HepG2 (cell line): ENCODE measurements at regions not wholly inside any gene's neighbourhood (a gene's known extent, or its start where the extent isn't known, plus 50 kb on each side); places are given as distances from the start of the nearest gene placed in this dataset.

ENCODE experiments used
- ATAC-seq: fragments of 200-7000 bp; cut with Tn5 transposase; 3 replicates; pipeline ENCODE4 v1.9.1; 2020; ENCODE audit warnings: mild to moderate bottlenecking, moderate library complexity
- BruUV-seq: library from RNA; stranded (reverse); fragments of 400-500 nt; replicated peaks from 2 replicates; lab custom pipeline; 2021; lab: Mats Ljungman, UMichigan
- CTCF ChIA-PET: fragments of 300-600 bp; formaldehyde crosslinking; extraction: SDS; loops from one replicate; lab custom pipeline; 2021; ENCODE audit warnings: low total read pairs, inconsistent platforms, low intra/inter-chr PET ratio; lab: Yijun Ruan, JAX
- POLR2A ChIA-PET: fragments of 350-600 bp; sonication (Branson Sonifier 250); formaldehyde crosslinking; loops from one replicate; lab custom pipeline; 2020; ENCODE audit warnings: antibody characterized with exemption, inconsistent platforms; lab: Yijun Ruan, JAX
- DNase-seq: peaks from one replicate; pipeline ENCODE4 v3.0.0-alpha.2; 2015; ENCODE audit warnings: low spot score
- FAIRE-seq: peaks from 3 replicates; lab custom pipeline; 2011; peaks lifted over from hg19 to GRCh38; lab: Jason Lieb, UNC
- H2AFZ ChIP-seq: one replicate; pipeline ENCODE4 v1.6.1; 2011; ENCODE audit warnings: low read length, inconsistent platforms
- H3K27ac ChIP-seq: fragments of 300-600 bp; 3 replicates; pipeline ENCODE4 v1.8.0; 2011; ENCODE audit warnings: mixed run types, mild to moderate bottlenecking, mixed read lengths, low read length, inconsistent platforms; ENCODE audit not compliant: insufficient read depth; ENCODE audit errors: extremely low read length
- H3K27me3 ChIP-seq, 2 experiments: fragments of 200-600 bp in 1 of 2; 2 replicates in 1 of 2; 3 replicates in 1 of 2; pipeline versions ENCODE4 v1.6.0 to v1.8.0; 2011; ENCODE audit warnings: low read length in 2 of 2, mild to moderate bottlenecking in 2 of 2, moderate library complexity in 2 of 2, inconsistent platforms in 1 of 2; ENCODE audit not compliant: insufficient read depth in 2 of 2, control insufficient read depth in 1 of 2
- H3K36me3 ChIP-seq, 2 experiments: fragments of 200-600 bp in 1 of 2; replicated peaks in 1 of 2; 2 replicates in 1 of 2; 3 replicates in 1 of 2; pipeline versions ENCODE4 v1.5.1 to v1.8.0; 2011; ENCODE audit warnings: low read length in 2 of 2, inconsistent platforms in 1 of 2; ENCODE audit not compliant: insufficient read depth in 2 of 2, control insufficient read depth in 1 of 2
- H3K4me1 ChIP-seq: 2 replicates; pipeline ENCODE4 v1.5.1; 2012; ENCODE audit warnings: low read length, inconsistent platforms; ENCODE audit not compliant: insufficient read depth
- H3K4me2 ChIP-seq: 2 replicates; pipeline ENCODE4 v1.6.0; 2011; ENCODE audit warnings: low read depth, low read length, inconsistent platforms
- H3K4me3 ChIP-seq, 3 experiments: fragments of 200-600 bp in 1 of 3; sonication (generic), shearing (Covaris generic) in 1 of 3; replicated peaks in 1 of 3; 2 replicates each; pipeline ENCODE4 v1.5.1; 2011 to 2016; ENCODE audit warnings: low read length in 3 of 3, inconsistent platforms in 2 of 3, low read depth in 2 of 3, mild to moderate bottlenecking in 2 of 3, control low read depth in 1 of 3, mixed read lengths in 1 of 3; ENCODE audit not compliant: insufficient read depth in 1 of 3
- H3K79me2 ChIP-seq: one replicate; pipeline ENCODE4 v1.6.1; 2011; ENCODE audit warnings: low read length, inconsistent platforms; ENCODE audit not compliant: insufficient read depth
- H3K9ac ChIP-seq: 2 replicates; pipeline ENCODE4 v1.6.0; 2011; ENCODE audit warnings: mild to moderate bottlenecking, low read depth, low read length, inconsistent platforms; ENCODE audit not compliant: insufficient read depth
- H3K9me3 ChIP-seq: 2 replicates; pipeline ENCODE4 v1.5.1; 2012; ENCODE audit warnings: mild to moderate bottlenecking, low read length
- H4K20me1 ChIP-seq: 2 replicates; pipeline ENCODE4 v1.6.0; 2011; ENCODE audit warnings: inconsistent platforms, mild to moderate bottlenecking, low read length, moderate library complexity; ENCODE audit not compliant: insufficient read depth
- AGO2 ChIP-seq: fragments of 200-400 bp; formaldehyde crosslinking; optimal IDR thresholded peaks from 2 replicates; pipeline ENCODE3; 2017; ENCODE audit warnings: mild to moderate bottlenecking, low read depth, low read length, moderate library complexity
- E2F5 ChIP-seq: sonication (generic); formaldehyde crosslinking; conservative IDR thresholded peaks from 2 replicates; pipeline ENCODE4 v1.4.0; 2020; ENCODE audit warnings: missing genetic modification reagents
- HOXA7 ChIP-seq: sonication (generic); formaldehyde crosslinking; IDR thresholded peaks from 2 replicates; pipeline ENCODE4 v1.8.1; 2022; ENCODE audit warnings: mild to moderate bottlenecking, missing genetic modification reagents, moderate library complexity
- JUN ChIP-seq: sonication (generic); formaldehyde crosslinking; IDR thresholded peaks from 2 replicates; pipeline ENCODE4 v1.4.0; 2020; ENCODE audit warnings: mild to moderate bottlenecking, missing genetic modification reagents
- KDM3A ChIP-seq: IDR thresholded peaks from 2 replicates; pipeline ENCODE4 v1.6.1; 2018; ENCODE audit warnings: low read depth, missing compliant biosample characterization
- KMT2A ChIP-seq: sonication (generic); formaldehyde crosslinking; IDR thresholded peaks from 2 replicates; pipeline ENCODE4 v1.4.0; 2020; ENCODE audit warnings: missing genetic modification reagents
- MTA3 ChIP-seq: sonication (generic); formaldehyde crosslinking; IDR thresholded peaks from 2 replicates; pipeline ENCODE4 v1.4.0; 2020; ENCODE audit warnings: missing genetic modification reagents
- PHB2 ChIP-seq: fragments of 450-650 bp; IDR thresholded peaks from 2 replicates; pipeline ENCODE4 v1.6.1; 2018; ENCODE audit not compliant: partially characterized antibody
- PRPF4 ChIP-seq: fragments of 200-400 bp; formaldehyde crosslinking; IDR thresholded peaks from 2 replicates; pipeline ENCODE4 v1.6.1; 2016; ENCODE audit warnings: low read length, low read depth; ENCODE audit not compliant: poor library complexity, severe bottlenecking
- RELA ChIP-seq: sonication (generic); formaldehyde crosslinking; IDR thresholded peaks from 2 replicates; pipeline ENCODE4 v1.4.0; 2020; ENCODE audit warnings: missing genetic modification reagents
- RORA ChIP-seq: sonication (generic); formaldehyde crosslinking; IDR thresholded peaks from 2 replicates; pipeline ENCODE4 v1.5.0; 2020; ENCODE audit warnings: mild to moderate bottlenecking, missing genetic modification reagents, moderate library complexity
- SIN3A ChIP-seq: IDR thresholded peaks from 2 replicates; pipeline ENCODE4 v1.6.1; 2011; ENCODE audit warnings: low read depth, mild to moderate bottlenecking, control low read depth, low read length, borderline replicate concordance
- TMF1 ChIP-seq: sonication (generic); formaldehyde crosslinking; IDR thresholded peaks from 2 replicates; pipeline ENCODE4 v1.8.1; 2022; ENCODE audit warnings: low read depth, missing genetic modification reagents
- TOPORS ChIP-seq: sonication (generic); formaldehyde crosslinking; IDR thresholded peaks from 2 replicates; pipeline ENCODE4 v1.8.0; 2023; ENCODE audit warnings: mild to moderate bottlenecking, missing genetic modification reagents
- ZBTB38 ChIP-seq: sonication (generic); formaldehyde crosslinking; IDR thresholded peaks from 2 replicates; pipeline ENCODE4 v1.5.1; 2020; ENCODE audit warnings: mild to moderate bottlenecking, missing genetic modification reagents
- ZNF274 ChIP-seq: sonication (generic); formaldehyde crosslinking; IDR thresholded peaks from 2 replicates; pipeline ENCODE4 v1.5.1; 2020; ENCODE audit warnings: mild to moderate bottlenecking, missing genetic modification reagents
- ZNF414 ChIP-seq: sonication (generic); formaldehyde crosslinking; IDR thresholded peaks from 2 replicates; pipeline ENCODE4 v1.5.0; 2020; ENCODE audit warnings: missing genetic modification reagents
- ZNF607 ChIP-seq: sonication (generic); formaldehyde crosslinking; IDR thresholded peaks from 2 replicates; pipeline ENCODE4 v1.5.1; 2020; ENCODE audit warnings: missing genetic modification reagents, mild to moderate bottlenecking, borderline replicate concordance
- WGBS: methylation state at CpG from one replicate; pipeline ENCODE4 v1.1.6; 2017; ENCODE audit warnings: low lambda C conversion rate; 5-methylcytosine and 5-hydroxymethylcytosine counted together
- in situ Hi-C: cut with HindIII; loops from 2 replicates; pipeline ENCODE4 v1.10.0; 2017; ENCODE audit warnings: low pct_unique_long_range_greater_than_20kb; ENCODE audit not compliant: extremely low pct_ligation_motif_present
- intact Hi-C: fragments of 100-400 bp; cut with micrococcal nuclease; formaldehyde crosslinking; loops from one replicate; pipeline ENCODE4 v1.10.0; 2022; ENCODE audit not compliant: unreplicated experiment
- TF ChIP-seq, protein P1 (sequence below): sonication (generic); formaldehyde crosslinking; IDR thresholded peaks from 2 replicates; pipeline ENCODE4 v1.4.0; 2020; ENCODE audit warnings: low read depth, mild to moderate bottlenecking, missing genetic modification reagents
- TF ChIP-seq, protein P2 (sequence below): sonication (generic); formaldehyde crosslinking; IDR thresholded peaks from 2 replicates; pipeline ENCODE4 v1.4.0; 2020; ENCODE audit warnings: missing genetic modification reagents; ENCODE audit errors: not compliant biosample characterization

- Histone ChIP-seq H4K20me1 (no peaks in the 10 kb centered on the region), H3K4me3 (no peak overlapping the region), H3K36me3 (no peaks in the 10 kb centered on the region), H3K9me3 (peaks cover 90% of the 10 kb centered on the region), H3K4me1 (no peaks in the 10 kb centered on the region), H3K27me3 (no peaks in the 10 kb centered on the region), H3K79me2 (no peaks in the 10 kb centered on the region), H2AFZ (no peak overlapping the region), H3K4me2 (no peak overlapping the region), H3K9ac (no peak overlapping the region), H3K27ac (no peak overlapping the region)
- ATAC-seq, result no peak
- CTCF ChIA-PET, result no interaction called here
- POLR2A ChIA-PET, result no interaction called here
- in situ Hi-C loops (no loop called here), intact Hi-C loops (no loop called here)
- TF ChIP-seq ZBTB38 (CRISPR knock-in tag) (no peak), TMF1 (CRISPR knock-in tag) (no peak), SIN3A (no peak), ZNF414 (CRISPR knock-in tag) (no peak), JUN (no peak), TOPORS (no peak), HOXA7 (no peak), RORA (CRISPR knock-in tag) (no peak), E2F5 (CRISPR knock-in tag) (no peak), RELA (CRISPR knock-in tag) (no peak), AGO2 (no peak), ZNF274 (CRISPR knock-in tag) (no peak), PRPF4 (no peak), MTA3 (CRISPR knock-in tag) (no peak), ZNF607 (CRISPR knock-in tag) (no peak), PHB2 (no peak), KDM3A (CRISPR knock-in tag) (no peak), KMT2A (CRISPR knock-in tag) (no peak)
- TF ChIP-seq, protein P1, sequence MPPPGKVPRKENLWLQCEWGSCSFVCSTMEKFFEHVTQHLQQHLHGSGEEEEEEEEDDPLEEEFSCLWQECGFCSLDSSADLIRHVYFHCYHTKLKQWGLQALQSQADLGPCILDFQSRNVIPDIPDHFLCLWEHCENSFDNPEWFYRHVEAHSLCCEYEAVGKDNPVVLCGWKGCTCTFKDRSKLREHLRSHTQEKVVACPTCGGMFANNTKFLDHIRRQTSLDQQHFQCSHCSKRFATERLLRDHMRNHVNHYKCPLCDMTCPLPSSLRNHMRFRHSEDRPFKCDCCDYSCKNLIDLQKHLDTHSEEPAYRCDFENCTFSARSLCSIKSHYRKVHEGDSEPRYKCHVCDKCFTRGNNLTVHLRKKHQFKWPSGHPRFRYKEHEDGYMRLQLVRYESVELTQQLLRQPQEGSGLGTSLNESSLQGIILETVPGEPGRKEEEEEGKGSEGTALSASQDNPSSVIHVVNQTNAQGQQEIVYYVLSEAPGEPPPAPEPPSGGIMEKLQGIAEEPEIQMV (CRISPR knock-in tag), result no peak
- TF ChIP-seq, protein P2, sequence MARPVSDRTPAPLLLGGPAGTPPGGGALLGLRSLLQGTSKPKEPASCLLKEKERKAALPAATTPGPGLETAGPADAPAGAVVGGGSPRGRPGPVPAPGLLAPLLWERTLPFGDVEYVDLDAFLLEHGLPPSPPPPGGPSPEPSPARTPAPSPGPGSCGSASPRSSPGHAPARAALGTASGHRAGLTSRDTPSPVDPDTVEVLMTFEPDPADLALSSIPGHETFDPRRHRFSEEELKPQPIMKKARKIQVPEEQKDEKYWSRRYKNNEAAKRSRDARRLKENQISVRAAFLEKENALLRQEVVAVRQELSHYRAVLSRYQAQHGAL (CRISPR knock-in tag), result no peak
- 0% methylated on average over 1 of the region's 1 CpG for WGBS
- BruUV-seq, result no TSS peak
- no peak for DNase-seq
- FAIRE-seq, result no peak
These were observed 514.3 kb upstream of the SEL1L start for GRCh38 chr14:82047777-82048470.
